PC-9 (cell line): ENCODE measurements at regions not wholly inside any gene's neighbourhood (a gene's known extent, or its start where the extent isn't known, plus 50 kb on each side); places are given as distances from the start of the nearest gene placed in this dataset.

Source experiments
- CTCF ChIP-seq: fragments of 200-600 bp; sonication (generic); conservative IDR thresholded peaks from 2 replicates; pipeline ENCODE4 v1.6.1; 2017; ENCODE audit warnings: mixed run types, antibody characterized with exemption, mild to moderate bottlenecking, moderate library complexity
- EZH2 ChIP-seq: fragments of 200-600 bp; sonication (generic); IDR thresholded peaks from 2 replicates; pipeline ENCODE4 v1.8.0; 2017; ENCODE audit warnings: antibody characterized with exemption, low read depth

GRCh38 chrX:125204681-125205132 is 115.0 kb upstream of the TEX13C start:
- TF ChIP-seq CTCF = no peak
- no peak for TF ChIP-seq EZH2
